GM18907 (cell line): ENCODE measurements at regions not wholly inside any gene's neighbourhood (a gene's known extent, or its start where the extent isn't known, plus 50 kb on each side); places are given as distances from the start of the nearest gene placed in this dataset.
"Not testable (repeated sequence)": the region's sequence is repeated elsewhere in the genome, so short reads cannot be mapped to it uniquely, and the experiment has no call there.

Experiments used
- ATAC-seq: cut with Tn5 transposase; IDR thresholded peaks from one replicate; pipeline ENCODE4 v1.9.1; 2021; ENCODE audit warnings: mild to moderate bottlenecking, moderate library complexity; ENCODE audit not compliant: unreplicated experiment

DNA sequence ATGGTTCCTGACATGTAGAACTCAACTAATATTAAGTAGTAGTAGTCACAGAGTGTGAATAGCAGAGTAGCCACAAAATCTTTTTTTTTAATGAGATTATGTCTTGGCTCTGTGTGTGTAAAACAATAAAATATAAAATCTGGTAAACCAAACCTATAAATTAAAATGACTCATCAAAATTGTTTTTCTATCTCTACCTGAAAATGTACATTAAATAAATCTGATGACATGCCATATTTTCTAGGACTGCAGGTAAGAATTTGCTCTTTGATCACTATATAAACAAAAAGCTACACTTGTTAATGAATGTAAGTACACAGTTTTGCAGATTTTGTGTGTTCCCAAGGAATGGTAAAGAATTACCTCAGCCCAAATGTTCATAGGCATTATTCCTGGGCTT is 1231.5 kb downstream of the JRKL start:
- no peak for ATAC-seq

DNA sequence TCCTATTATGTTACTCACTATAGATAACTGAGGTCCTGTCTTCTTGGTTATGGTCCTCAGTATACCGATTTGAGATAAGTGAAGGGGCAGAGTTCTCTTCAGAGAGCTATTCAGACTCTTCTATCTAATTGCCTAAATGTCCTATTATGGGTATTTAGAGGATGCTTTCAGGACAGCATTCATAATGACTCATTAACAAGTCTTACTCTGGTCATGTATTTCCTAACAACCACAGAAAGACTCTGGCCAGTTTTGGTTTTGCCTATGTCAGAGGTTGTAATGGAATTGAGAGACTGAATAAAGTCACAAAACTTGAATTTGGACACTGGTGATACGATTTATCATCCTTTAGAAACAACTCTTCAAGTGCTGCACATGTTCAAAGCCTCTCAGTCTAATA is 1233.0 kb downstream of the JRKL start:
- no peak for ATAC-seq

DNA sequence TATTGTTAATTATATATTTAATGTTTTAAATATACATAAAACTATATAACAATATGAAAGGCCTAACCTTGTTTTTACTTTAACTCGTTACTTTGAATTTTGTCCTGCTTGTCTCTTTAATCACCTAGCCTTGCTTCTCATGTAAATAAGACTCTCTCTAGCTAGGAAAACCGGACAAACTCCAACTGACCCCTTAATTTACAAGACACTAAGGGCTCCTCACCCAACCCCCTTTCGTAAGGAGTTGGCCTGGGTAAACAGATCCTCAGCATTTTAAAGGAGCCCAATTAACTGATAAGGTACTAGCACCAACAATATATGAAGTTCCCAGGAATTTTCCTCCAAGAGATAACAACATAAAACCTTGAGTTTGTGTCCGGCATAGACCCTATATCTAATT is 1246.9 kb downstream of the JRKL start:
- ATAC-seq, result not testable (repeated sequence)

DNA sequence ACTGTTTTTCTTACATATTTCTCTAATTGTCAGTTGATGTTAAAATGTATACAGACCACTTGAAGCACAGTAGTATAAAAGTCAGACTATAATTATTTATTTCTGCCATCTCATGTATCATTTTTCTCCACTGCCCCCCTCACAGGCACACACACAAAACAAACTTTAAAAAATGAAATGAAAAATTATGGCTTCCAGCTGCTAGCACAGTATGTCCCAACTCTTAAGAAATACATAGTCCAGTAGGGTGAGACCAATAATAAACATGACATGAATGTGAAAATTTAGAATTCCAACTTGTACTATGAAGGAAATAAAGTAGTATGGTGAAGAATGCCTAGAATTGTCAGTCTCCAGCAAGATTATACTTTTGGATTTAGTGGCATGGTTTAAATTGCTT is 1247.9 kb downstream of the JRKL start:
- ATAC-seq, result no peak

DNA sequence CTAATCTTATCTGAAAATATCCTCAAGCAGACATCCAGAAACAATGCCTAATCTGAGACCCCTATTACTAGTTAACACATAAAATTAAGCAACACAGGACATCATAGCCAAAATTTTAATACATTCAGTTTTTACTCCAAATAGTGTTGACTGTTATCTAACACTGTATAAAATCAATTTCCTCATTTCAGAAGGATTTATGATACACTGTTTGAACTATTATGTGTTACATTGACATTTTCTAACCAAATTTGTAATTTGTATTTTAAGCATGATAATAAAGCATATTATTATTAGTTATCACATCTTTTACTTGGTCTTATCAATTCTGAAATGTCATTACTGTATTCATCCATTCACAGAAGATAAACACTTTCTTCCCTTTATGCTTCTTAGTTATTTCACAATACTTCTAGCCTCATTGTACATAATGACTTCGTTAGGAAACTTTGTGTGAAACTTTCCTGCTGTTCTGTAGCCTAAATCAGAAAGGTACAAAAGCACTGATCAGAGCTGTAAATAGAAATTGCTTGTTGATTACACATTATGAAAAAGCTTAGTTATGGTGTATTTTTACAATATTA is 1248.9 kb downstream of the JRKL start:
- no peak for ATAC-seq

DNA sequence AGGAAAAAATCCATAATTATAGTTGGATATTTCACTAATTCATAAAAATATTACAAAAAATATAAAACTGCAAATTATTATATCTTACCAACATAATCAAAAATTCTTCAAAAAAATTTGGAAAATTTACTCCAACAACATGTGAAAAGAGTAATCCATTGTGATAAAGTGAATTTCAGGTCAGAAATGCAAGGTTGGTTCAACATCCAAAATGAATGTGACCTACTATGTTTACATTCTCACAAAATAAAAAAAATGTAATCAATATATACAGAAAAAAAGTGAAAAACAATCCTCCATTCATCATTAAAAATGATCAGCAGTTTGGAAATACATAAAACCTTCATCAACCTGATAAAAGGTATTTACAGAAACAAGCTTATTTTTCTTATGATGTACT is 1252.2 kb downstream of the JRKL start:
- ATAC-seq, result no peak

DNA sequence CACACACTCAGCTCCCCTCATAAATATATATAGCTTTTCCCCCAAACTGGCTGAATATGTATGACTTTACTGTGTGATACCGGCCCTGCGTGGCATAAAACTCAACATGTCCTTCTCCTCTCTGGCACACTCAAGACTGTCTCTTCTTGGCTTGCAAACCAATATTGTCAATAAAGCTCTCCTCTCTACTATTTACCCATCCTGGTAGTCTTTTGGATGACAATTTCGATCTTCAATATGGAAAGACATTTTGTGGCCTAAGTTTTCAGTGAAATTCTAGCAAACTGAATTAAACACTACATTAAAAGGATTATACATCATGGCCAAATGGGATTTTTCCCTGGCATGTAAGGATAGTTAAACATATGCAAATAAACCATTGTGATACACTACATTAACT is 1255.9 kb downstream of the JRKL start:
- no peak for ATAC-seq

DNA sequence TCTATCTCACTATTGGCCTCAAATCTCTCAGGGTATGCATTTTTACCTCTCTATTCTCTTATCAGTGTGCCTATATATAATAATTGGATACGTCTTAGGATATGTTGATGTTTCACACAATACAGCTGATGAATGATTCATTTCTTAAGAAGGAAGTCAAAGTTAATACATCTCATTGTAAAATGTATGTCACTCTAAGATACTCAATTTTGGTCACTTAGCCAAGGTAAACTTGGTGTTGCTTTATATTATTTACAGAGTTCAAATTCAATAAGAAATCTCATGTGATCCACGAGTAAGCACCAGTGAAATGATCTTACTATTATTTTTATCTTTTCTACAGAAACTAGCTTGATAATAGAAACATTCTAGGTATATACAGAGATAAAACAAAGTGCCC is 1266.5 kb downstream of the JRKL start:
- ATAC-seq, result no peak

DNA sequence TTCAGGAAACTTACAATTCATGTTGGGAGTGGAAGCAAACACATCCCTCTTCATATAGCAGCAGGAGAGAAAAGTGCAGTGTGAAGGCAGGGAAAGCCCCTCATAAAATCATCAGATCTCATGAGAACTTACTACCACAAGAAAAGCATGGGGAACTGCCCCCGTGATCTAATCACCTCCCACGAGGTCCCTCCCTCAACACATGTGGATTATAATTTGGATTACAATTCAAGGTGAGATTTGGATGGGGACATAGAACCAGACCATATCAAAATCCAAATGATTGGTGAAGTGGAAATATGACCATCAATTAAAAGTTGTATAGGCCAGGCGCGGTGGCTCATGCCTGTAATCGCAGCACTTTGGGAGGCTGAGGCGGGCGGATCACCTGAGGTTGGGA is 1268.0 kb downstream of the JRKL start:
- ATAC-seq, result no peak

DNA sequence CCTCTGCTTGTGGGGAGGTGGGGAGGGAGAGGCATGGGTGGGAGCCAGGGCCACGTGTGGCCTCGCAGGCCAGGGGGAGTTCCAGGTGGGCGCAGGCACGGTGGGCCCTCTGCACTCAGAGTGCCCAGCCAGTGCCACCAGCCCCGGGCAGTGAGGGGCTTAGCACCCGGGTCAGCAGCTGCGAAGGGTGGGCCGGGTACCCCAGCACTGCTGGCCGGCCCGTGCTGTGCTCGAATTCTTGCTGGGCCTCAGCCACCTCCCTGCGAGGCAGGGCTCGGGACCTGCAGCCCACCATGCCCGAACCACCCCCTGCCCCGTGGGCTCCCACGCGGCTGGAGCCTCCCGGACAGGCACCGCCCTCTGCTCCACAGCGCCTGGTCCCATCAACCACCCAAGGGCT is 1277.2 kb downstream of the JRKL start:
- ATAC-seq, result no peak

DNA sequence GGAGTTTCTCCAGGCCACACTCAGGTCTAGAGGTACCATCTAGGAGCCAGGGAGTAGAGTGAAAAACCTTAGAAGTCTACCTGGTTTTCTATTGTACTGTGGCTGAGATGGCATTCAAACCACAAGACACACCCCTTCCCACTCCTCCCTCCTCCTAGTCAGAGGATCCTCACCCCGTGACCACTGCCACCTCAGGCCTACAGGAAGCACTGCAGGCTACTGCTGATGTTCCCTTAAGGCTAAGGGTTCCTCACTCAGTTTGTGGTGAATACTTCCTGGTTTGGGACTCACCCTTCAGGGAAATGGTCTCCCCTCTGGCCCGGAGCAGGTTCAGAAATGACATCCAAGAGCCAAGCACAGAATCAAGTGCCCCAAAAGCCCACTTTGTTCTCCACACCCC is 1293.9 kb downstream of the JRKL start:
- no peak for ATAC-seq

DNA sequence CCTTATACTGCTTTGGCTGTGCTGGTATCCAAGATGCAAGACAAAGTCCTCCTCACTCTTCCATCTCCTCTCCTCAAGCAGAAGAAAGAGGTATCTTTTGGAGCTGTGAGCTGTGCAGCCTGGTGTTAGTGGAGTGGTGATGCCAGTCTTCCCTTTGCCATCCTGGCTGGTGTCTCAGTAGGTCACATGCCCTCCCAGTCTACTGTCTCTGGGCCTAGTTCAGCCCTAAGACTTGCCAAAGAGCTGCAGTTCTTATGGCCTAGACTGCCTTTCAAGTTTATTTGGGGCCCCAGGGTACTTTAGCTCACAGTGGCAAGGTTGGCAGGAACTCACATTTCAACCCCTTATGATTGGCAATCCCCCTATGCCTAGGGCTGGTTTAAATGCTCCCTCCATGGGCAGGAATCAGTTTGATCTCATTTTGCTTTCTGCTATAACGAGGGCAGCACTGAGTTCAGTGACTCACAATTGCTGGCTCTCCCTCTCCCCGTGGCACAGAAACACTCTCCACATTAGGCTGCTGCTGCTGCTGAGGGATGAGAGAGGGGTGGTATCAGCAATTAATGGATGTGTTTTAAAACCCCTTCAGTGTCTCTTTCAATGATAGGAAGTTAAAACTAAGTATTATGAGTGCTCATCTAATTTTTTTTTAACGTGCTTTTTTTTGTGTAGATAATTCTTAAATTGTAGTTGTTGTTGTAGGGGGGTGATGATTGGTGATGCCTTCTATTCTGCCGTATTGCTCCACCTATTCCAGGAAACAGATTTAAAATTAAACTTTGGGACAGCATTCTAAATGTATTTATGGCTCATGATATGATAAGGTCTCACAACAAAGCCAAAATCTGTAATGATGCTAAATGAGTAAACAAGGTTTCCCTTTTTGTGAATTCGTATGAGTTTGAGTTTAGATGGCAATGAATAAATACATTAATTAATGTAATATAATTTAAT is 1295.0 kb downstream of the JRKL start:
- no peak for ATAC-seq

DNA sequence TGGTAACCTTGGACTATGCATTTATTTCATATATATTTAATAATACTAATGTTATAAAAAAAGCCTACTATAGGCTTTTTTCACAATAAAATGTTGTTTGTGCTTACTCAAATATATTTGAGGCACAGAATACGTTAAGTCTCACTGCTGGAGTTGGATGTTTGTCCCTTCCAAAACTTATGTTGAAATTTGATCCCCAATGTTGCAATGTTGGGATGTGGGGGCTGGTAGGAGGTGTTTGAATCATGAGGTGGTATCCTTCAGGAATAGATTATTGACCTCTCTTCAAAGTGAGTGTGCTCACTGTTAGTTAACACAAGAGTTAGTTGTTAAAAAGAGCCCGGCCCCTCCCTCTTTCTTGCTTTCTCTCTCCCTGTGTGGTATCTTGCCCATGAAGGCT is 1295.9 kb downstream of the JRKL start:
- no peak for ATAC-seq

DNA sequence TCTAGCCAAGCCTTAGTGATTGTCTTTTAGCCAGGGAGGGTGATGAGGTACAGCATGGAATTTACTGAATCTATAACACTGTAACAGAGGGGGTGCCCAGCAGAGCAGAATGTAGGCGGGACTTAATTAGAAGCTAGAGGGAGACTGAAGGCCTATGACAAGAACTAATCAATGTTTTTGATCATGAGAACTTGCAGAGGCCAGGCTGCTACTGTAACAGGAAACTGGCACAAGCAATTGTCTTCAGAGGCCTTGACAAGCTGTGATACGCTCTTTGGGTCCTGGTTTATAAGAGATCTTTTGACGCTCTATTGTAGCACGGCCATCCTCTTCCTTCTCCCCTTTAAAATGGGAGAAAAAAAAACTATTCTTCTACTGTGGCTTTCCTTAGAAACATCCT is 1297.3 kb downstream of the JRKL start:
- ATAC-seq, result no peak

DNA sequence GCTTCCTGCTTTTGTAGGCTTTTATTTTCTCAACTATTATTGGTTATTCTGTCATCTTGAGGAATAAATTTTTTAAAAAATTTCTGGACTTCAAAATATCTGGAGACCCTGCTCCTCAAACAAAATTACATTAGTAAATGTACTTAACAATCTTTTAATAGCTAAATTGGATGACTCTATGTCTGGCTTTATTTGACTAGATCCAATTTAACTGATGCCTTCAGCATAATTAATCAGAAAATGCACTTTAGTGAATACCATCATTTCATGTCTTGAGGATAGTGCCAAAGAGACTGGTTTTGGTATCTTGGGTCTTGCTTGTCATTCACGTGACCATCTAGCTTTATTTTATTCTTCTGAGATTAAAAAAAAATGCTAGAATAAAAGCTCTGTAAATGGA is 1301.2 kb downstream of the JRKL start:
- ATAC-seq, result no peak

DNA sequence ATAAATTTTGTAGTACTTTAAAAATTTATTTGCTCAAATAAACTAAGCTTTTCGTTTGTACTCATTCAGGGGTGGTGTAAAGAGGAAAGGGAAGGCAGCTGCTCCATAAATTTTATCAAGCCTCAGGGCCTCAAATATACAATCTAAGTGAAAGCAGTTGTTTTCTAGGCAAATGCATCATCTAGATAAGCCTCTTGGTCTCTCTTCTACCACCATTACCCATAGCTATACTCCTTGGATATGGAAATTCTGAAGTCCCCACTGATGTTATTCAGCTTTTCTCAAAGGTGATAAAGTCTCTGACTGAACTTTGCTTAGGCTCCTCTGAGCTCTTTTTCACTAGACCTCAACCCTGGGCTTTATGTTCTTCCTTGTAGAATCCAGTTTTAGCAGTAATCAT is 1313.1 kb downstream of the JRKL start:
- no peak for ATAC-seq

DNA sequence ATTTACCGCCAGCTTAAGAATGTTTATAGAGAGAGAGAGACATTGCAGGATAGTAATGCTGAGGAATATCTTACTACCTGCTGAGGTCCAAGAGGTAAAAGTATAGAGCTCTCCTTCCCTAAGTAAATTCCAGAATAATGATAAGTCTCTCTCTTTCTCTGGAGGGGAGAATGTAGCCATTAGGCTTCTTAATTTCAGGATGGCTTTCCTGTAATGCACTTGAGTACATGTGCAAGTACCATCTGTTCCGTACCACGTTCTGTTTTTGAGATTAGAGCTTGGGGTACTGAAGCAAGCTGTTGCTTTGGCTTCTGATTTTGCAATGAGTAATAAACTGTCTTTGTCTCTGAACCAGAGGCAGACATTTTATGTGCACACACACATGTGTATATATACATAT is 1314.0 kb downstream of the JRKL start:
- no peak for ATAC-seq

DNA sequence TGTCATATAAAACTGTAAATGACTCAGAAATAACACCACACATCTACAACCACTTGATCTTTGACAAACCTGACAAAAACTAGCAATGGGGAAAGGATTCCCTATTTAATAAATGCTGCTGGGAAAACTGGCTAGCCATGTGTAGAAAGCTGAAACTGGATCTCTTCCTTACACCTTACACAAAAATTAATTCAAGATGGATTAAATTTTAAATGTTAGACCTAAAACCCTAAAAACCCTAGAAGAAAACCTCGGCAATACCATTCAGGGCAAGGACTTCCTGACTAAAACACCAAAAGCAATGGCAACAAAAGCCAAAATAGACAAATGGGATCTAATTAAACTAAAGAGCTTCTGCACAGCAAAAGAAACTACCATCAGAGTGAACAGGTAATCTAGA is 1315.3 kb upstream of the CNTN5 start:
- not testable (repeated sequence) for ATAC-seq

DNA sequence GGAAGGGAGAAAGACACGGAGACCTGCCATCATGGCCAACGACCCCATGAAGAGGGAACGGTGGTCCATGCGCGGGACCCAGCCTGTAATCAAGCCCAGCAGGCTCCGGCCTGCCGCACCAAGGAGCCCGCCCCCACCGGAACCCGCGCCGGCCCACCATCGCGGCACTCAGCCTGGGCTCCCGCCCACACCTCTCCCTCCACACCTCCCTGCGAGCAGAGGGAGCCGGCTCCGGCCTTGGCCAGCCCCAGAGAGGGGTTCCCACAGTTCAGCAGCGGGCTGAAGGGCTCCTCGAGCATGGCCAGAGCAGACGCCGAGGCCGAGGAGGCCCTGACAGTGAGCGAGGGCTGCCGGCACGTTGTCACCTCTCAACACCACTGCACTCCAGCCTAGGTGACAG is 1302.8 kb upstream of the CNTN5 start:
- no peak for ATAC-seq

DNA sequence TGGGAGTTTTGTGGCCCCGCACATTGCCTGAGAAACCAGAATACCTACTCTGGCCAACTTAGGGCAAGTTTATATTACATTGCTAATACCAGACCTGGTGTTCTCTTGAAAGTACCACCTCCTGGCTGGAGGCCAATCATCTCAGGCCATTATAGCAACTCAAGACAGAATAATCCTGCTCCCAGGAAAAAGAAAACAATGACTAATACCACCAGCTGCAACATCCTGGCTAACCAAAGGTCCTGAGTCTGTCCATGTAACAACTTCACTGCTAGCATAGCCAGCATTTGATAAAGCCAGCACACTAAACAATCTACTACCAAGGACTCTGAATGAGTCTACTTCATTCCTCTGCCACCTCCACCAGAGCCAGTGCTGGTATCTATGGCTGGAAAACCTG is 1298.7 kb upstream of the CNTN5 start:
- ATAC-seq, result no peak

DNA sequence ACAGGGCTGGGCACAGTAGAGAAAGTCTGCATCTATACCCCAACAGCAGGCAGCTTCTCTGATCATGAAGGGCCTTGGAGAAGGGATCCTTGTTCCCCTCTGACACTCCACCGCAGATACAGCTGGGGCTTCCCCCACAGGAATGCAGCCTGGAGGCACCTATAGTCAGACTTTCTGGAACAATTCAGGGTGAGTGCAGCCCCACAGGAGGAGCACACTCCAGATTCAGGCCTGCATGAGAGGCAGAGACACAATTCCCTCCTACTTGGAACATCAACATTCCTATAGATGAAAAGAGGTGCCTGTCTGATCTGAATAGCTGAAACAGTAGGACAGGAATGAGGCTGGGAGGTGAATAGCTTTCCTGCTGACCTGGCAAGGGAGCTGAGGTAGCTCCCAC is 1298.0 kb upstream of the CNTN5 start:
- ATAC-seq, result no peak

DNA sequence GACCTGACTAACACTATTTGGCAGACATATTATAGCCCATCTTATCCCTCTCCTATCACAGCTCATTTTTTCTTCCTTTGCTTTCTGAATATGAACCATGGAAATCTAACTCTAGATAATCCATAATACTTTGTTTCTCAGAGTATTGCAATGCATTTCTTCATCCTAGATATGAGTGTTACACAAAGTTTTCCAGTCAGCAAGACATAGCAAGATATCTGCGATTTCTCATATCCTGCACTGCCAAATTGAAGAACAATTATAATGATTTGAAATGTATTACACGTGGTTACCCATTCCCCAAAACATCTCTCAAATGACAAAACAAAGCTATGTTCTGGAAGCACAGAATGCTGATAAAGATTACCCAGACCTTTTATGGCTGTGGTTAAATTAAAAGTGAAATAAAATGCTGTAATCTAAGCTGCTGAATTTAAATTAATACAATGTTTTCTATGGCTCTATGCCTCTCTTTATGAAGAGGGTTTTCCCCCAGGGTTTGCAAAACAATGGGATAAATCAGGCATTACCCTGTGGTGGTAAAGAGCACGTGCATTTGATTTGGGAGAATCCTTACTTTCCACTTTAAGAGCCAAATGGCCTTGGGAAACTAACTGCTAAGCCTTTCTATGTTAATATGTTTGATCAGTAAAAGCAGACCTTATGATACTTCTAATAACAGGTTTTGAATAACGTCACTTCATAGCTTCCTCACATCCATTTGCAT is 1291.0 kb upstream of the CNTN5 start:
- ATAC-seq, result no peak
